Stromal cell of bone marrow (primary cell): ENCODE measurements at regions not wholly inside any gene's neighbourhood (a gene's known extent, or its start where the extent isn't known, plus 50 kb on each side); places are given as distances from the start of the nearest gene placed in this dataset.

Source experiments
- DNase-seq: peaks from one replicate; pipeline ENCODE4 v3.0.0-alpha.2; 2012; ENCODE audit warnings: low read depth

- DNase-seq = no peak
These were observed 147.4 kb downstream of the IL15 start for GRCh38 chr4:141783770-141784169.

GRCh38 chr4:141786946-141787345 lies 150.6 kb downstream of the IL15 start:
- DNase-seq = no peak

- no peak for DNase-seq
These were observed 152.0 kb downstream of the IL15 start for GRCh38 chr4:141788169-141788915.

- DNase-seq = no peak
These were observed 153.3 kb downstream of the IL15 start for GRCh38 chr4:141789716-141790115.

GRCh38 chr4:141792164-141792563 lies 155.8 kb downstream of the IL15 start:
- DNase-seq = no peak

- DNase-seq = no peak
These were observed 161.6 kb downstream of the IL15 start for GRCh38 chr4:141797966-141798365.

- DNase-seq = no peak
These were observed 165.2 kb downstream of the IL15 start for GRCh38 chr4:141801558-141801957.

GRCh38 chr4:141802333-141802732 lies 165.9 kb downstream of the IL15 start:
- no peak for DNase-seq

GRCh38 chr4:141804836-141805235 lies 168.5 kb downstream of the IL15 start:
- no peak for DNase-seq

GRCh38 chr4:141807103-141807891 lies 170.9 kb downstream of the IL15 start:
- no peak for DNase-seq

- DNase-seq = no peak
These were observed 173.8 kb downstream of the IL15 start for GRCh38 chr4:141810038-141810711.

GRCh38 chr4:141810712-141811375 lies 174.5 kb downstream of the IL15 start:
- no peak for DNase-seq

- no peak for DNase-seq
These were observed 175.8 kb downstream of the IL15 start for GRCh38 chr4:141812158-141812557.

- DNase-seq = no peak
These were observed 178.1 kb downstream of the IL15 start for GRCh38 chr4:141814499-141814898.

GRCh38 chr4:141815646-141816045 lies 179.3 kb downstream of the IL15 start:
- no peak for DNase-seq

- no peak for DNase-seq
These were observed 189.9 kb downstream of the IL15 start for GRCh38 chr4:141826260-141826659.

- DNase-seq = no peak
These were observed 196.8 kb downstream of the IL15 start for GRCh38 chr4:141833209-141833608.

- DNase-seq = no peak
These were observed 204.1 kb downstream of the IL15 start for GRCh38 chr4:141840299-141840986.

GRCh38 chr4:141843136-141843535 lies 206.8 kb downstream of the IL15 start:
- DNase-seq = no peak

GRCh38 chr4:141845901-141846300 lies 209.5 kb downstream of the IL15 start:
- no peak for DNase-seq

- no peak for DNase-seq
These were observed 213.0 kb downstream of the IL15 start for GRCh38 chr4:141849367-141849766.

GRCh38 chr4:141849778-141850177 lies 213.4 kb downstream of the IL15 start:
- no peak for DNase-seq
